ENCODE measurements at regions not wholly inside any gene's neighbourhood (a gene's known extent, or its start where the extent isn't known, plus 50 kb on each side); places are given as distances from the start of the nearest gene placed in this dataset.

DNA sequence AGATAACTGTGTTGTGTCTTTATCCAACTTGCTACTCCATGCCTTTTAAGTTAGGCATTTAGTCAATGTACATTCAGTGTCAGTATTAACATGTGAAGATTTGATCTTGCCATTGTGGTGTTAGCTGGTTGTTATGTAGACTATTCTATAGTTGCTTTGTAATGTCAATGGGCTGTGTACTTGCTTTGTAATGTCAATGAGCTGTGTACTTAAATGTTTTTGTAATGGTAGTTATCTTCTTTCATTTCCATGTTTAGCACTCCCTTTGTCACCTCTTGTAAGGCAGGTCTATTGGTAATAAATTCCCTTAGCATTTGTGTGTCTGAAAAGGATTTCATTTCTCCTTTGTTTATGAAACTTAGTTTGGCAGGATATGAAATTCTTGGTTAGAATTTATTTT lies 53.4 kb downstream of the MC4R start:
- DNase-seq (ENCODE audit: low spot score in 2 of 2) (no peak), ATAC-seq (ENCODE audit: low read depth) (no peak)
- H3K4me1 Mint-ChIP-seq: peaks cover 3% of the 10 kb centered on the region

DNA sequence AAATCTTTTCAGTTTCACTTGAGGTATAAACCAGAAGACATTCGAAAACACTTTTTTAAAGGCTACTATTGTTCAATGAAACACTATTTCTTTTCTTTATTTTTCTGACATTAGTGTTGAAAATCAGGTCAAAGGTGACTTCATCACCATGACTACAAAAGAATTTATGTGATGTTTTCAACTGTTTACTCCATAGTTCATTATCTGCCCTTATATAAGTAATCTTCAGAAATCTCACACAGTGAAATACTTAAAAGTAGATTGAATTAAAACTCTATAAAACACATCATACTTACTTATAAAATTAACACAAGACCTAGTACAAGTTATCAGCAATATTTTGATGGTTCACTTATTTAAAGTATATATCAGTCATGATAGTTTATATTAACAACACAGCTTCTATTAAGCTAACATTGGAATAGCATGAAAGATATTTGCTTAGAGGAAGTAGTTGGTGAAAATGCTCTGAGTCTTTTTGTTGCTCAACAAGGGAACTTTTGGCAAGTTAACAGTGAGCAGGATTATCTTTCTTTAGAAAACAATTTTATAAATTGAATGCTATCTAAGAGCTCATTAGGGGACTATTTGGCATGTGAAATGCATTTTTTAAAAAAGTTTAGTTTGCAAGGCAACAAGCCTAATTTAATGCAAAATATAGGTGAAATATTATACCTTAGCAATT lies 60.8 kb downstream of the MC4R start:
- Mint-ChIP-seq H3K27ac (no peak overlapping the region), H3K36me3 (no peaks in the 10 kb centered on the region), H3K4me3 (no peak overlapping the region), H3K9me3 (peaks cover 4% of the 10 kb centered on the region), H3K4me1 (no peaks in the 10 kb centered on the region), H3K27me3 (no peaks in the 10 kb centered on the region)
- ATAC-seq (ENCODE audit: low read depth) (no peak), DNase-seq (ENCODE audit: low spot score in 2 of 2) (no peak)

More for the DNA sequence above, 53.4 kb downstream of the MC4R start:
- no peak overlapping the region for H3K27ac Mint-ChIP-seq
- peaks cover 1% of the 10 kb centered on the region for H3K27me3 Mint-ChIP-seq
- peaks cover 4% of the 10 kb centered on the region for H3K9me3 Mint-ChIP-seq
- no peak overlapping the region for H3K4me3 Mint-ChIP-seq
- no peaks in the 10 kb centered on the region for H3K36me3 Mint-ChIP-seq

DNA sequence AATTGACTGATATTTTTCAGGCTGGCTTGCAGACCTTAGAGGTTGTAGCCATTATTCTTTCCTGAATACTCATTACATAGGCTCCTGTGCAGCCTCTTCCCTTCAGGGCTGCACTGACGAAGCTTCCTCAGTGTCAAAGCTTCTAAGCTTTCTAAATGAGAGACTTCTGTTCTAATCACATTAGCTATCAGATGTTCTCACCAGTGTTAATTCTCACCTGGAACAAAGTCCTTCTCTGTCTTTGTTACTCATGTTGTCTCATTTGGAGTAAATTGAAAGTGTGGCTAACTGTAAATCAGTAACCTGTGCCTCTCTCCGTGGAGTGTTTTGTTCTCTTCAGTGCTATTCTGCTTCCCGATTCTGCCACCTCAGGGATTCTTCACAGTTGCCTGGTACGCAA lies 76.9 kb downstream of the MC4R start:
- H3K27me3 Mint-ChIP-seq: no peaks in the 10 kb centered on the region
- no peak overlapping the region for H3K27ac Mint-ChIP-seq
- no peaks in the 10 kb centered on the region for H3K36me3 Mint-ChIP-seq
- DNase-seq (ENCODE audit: low spot score in 2 of 2) (no peak), ATAC-seq (ENCODE audit: low read depth) (no peak)
- no peak overlapping the region for H3K4me3 Mint-ChIP-seq
- no peaks in the 10 kb centered on the region for H3K4me1 Mint-ChIP-seq
- H3K9me3 Mint-ChIP-seq: no peaks in the 10 kb centered on the region

DNA sequence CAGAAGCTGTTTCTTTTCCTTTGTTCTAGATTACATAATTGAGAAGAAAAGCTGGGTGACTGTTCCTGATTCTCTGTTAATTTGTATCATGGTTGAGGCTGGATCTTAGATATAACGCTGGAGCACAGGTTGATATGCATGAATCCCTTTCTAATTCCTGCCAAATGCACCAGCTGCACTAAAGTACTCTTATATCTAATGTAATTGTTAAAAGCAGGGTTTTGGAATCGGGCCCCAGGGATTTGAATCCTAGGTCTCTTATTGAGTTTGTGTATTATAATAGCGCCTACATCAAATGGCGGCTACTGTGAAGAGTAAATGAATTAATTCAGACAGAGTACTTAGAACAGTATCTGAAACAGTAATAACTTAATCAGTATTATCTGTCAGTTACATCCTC lies 80.4 kb downstream of the MC4R start:
- no peaks in the 10 kb centered on the region for H3K36me3 Mint-ChIP-seq

DNA sequence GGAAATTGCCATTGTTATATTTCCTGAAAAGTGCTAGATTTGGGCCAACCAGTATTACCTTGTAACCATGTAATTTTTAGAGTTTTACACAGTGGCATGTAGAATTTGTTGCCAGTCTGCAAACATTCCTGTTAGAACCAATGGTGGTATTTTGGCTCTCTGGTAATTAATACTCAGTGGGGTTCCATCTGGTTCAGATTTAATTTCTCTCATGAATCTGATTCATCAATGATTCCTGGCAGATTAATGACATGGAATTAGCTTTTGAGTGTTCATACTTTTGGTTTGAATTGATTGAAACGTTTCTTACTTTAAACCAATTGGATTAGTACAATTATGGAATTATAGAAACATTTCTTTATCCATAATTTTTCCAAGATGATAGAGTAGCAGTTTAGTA lies 93.2 kb downstream of the MC4R start:
- ATAC-seq (ENCODE audit: low read depth): no peak
- no peak for DNase-seq (ENCODE audit: low spot score in 2 of 2)
- Mint-ChIP-seq H3K9me3 (no peaks in the 10 kb centered on the region), H3K36me3 (no peaks in the 10 kb centered on the region), H3K4me3 (no peak overlapping the region), H3K4me1 (no peaks in the 10 kb centered on the region), H3K27ac (no peak overlapping the region), H3K27me3 (no peaks in the 10 kb centered on the region)

More for the DNA sequence above, 80.4 kb downstream of the MC4R start:
- H3K27me3 Mint-ChIP-seq: no peaks in the 10 kb centered on the region
- ATAC-seq (ENCODE audit: low read depth) (no peak), DNase-seq (ENCODE audit: low spot score in 2 of 2) (no peak)
- H3K4me3 Mint-ChIP-seq: no peak overlapping the region
- H3K4me1 Mint-ChIP-seq: no peaks in the 10 kb centered on the region
- no peaks in the 10 kb centered on the region for H3K9me3 Mint-ChIP-seq
- no peak overlapping the region for H3K27ac Mint-ChIP-seq

DNA sequence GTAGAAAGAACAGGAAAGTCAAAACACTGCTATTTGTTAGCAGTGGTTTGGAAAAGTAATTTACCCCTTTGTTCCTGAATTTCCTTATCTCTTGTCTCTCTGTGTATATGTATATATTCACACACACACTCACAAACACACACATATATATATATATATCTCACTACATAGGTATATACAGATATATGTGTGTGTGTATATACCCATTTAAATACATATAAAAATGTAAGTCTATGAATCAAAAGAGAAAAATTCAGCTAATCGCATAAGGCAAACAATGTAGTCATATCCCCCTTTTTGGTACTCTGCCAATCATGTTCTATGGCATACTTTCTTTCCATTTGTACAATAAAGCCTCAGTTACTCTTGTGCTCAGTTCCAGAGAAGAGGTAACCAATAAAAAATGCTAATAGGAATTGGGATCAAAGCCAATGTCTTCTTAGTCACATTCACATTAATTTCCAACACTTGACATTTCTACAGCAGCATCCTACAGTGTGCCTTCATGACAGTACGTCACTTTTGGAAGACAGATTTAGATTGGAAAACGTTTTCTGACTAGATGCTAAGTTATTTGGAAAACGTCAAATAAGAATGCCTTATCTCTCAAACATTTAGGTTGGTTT lies 94.6 kb downstream of the MC4R start:
- Mint-ChIP-seq H3K27ac (no peak overlapping the region), H3K4me1 (no peaks in the 10 kb centered on the region), H3K36me3 (no peaks in the 10 kb centered on the region), H3K4me3 (no peak overlapping the region), H3K27me3 (no peaks in the 10 kb centered on the region), H3K9me3 (peaks cover 1% of the 10 kb centered on the region)
- ATAC-seq (ENCODE audit: low read depth) (no peak), DNase-seq (ENCODE audit: low spot score in 2 of 2) (no peak)

DNA sequence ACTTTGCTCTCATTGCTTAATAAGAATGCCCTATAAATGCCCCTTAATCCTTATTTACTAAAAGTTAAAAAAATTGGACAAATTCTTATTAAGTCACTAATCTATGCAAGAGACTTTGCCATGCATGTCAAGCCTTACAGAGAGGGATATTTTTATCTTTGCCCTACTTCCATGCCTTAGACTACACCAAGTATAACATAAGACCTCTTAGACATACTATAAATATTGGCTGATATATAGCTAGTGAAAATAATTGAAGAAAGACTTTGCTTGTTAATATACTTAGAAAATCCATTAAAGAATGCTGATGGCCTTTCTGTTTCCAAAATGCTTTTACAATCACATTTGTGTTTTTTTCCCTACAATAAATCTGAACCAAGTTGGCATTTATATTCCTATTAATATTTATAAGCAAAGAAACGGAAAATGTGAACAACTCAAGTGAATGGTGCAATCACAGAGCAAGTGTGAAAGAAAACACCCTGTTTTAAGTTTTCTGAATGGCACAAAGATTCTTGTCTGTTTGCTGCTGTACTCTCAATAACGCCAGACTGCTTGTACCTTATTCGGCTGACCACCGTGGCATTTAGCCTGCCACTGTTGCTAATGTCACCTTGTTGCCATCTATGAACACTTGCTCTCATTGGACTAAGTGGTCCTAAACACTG lies 105.0 kb downstream of the MC4R start:
- Mint-ChIP-seq H3K4me3 (no peak overlapping the region), H3K4me1 (no peaks in the 10 kb centered on the region), H3K9me3 (peaks cover 2% of the 10 kb centered on the region), H3K36me3 (no peaks in the 10 kb centered on the region), H3K27me3 (no peaks in the 10 kb centered on the region), H3K27ac (no peak overlapping the region)
- ATAC-seq (ENCODE audit: low read depth): no peak
- no peak for DNase-seq (ENCODE audit: low spot score in 2 of 2)

DNA sequence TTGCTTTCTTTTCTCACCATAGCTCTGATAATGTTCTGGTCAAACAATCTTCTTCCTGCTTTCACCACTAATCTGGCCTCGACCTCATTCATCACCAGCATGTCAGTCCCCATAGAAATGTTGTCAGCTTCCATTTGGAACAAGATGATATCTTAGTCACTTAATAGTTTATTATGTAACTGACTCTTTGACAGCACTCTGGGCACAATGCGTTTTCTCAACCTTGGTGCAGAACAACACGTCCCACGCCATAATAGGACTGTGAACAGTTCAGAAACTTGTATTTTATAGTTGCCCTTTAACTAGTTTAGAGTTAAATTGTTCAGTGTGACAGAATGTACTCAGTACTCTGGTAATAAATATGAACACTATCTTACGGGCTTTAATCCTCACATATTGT lies 106.0 kb downstream of the MC4R start:
- Mint-ChIP-seq H3K27me3 (no peaks in the 10 kb centered on the region), H3K4me1 (no peaks in the 10 kb centered on the region), H3K36me3 (no peaks in the 10 kb centered on the region), H3K27ac (no peak overlapping the region), H3K9me3 (no peaks in the 10 kb centered on the region), H3K4me3 (no peak overlapping the region)
- DNase-seq (ENCODE audit: low spot score in 2 of 2): no peak
- ATAC-seq (ENCODE audit: low read depth): no peak

DNA sequence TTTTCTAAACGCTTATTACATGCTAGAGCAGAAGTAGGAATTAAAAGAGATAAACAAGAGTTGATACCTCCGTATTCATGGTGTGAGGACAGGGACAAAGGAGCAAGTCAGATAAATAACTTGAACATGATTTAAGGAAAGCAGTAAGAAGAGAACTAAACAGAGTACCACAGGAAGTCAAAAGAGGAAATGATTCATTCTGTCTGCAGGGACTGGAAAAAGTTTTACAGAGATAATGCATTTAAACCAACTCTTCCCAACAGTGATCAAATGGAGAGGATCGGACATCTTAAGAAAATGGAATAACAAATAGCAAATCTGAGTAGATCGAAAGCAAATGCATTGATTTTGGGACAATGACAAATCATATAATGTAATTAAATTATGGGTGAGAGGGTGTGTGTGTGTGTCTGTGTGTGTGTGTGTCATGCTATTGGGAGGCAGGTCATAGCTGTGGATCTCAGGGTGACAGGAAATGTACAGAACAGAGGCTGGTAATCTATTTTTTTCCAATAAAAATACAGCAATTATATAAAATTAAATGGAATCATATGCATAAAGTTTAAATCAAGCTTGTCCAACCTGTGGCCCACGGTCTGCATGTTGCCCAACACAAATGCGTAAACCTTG lies 113.4 kb downstream of the MC4R start:
- ATAC-seq (ENCODE audit: low read depth) (no peak), DNase-seq (ENCODE audit: low spot score in 2 of 2) (no peak)
- H3K4me3 Mint-ChIP-seq: no peak overlapping the region

DNA sequence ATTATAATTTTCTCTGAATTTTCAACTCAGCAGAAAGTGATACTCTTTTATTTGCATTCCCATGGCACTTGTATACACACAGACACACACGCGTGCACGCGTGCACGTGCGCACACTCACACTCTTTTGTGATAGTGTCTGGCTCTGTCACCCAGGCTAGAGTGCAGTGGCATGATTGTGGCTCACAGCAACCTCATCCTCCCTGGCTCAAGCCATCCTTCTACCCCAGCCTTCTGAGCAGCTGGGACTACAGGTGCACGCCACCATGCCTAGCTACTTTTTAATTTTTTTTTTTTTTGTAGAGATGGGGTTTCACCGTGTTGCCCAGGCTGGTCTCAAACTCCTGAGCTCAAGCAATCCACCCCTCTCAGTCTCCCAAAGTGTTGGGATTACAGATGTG lies 123.2 kb downstream of the MC4R start:
- H3K4me1 Mint-ChIP-seq: peaks cover 8% of the 10 kb centered on the region
- H3K27me3 Mint-ChIP-seq: peaks cover 3% of the 10 kb centered on the region
- no peaks in the 10 kb centered on the region for H3K36me3 Mint-ChIP-seq
- DNase-seq (ENCODE audit: low spot score in 2 of 2) (no peak), ATAC-seq (ENCODE audit: low read depth) (no peak)
- no peak overlapping the region for H3K27ac Mint-ChIP-seq
- H3K9me3 Mint-ChIP-seq: no peaks in the 10 kb centered on the region
- H3K4me3 Mint-ChIP-seq: no peak overlapping the region

More for the DNA sequence above, 113.4 kb downstream of the MC4R start:
- peaks cover 2% of the 10 kb centered on the region for H3K9me3 Mint-ChIP-seq
- H3K4me1 Mint-ChIP-seq: peaks cover 4% of the 10 kb centered on the region
- no peaks in the 10 kb centered on the region for H3K36me3 Mint-ChIP-seq
- no peak overlapping the region for H3K27ac Mint-ChIP-seq
- H3K27me3 Mint-ChIP-seq: peaks cover 2% of the 10 kb centered on the region

DNA sequence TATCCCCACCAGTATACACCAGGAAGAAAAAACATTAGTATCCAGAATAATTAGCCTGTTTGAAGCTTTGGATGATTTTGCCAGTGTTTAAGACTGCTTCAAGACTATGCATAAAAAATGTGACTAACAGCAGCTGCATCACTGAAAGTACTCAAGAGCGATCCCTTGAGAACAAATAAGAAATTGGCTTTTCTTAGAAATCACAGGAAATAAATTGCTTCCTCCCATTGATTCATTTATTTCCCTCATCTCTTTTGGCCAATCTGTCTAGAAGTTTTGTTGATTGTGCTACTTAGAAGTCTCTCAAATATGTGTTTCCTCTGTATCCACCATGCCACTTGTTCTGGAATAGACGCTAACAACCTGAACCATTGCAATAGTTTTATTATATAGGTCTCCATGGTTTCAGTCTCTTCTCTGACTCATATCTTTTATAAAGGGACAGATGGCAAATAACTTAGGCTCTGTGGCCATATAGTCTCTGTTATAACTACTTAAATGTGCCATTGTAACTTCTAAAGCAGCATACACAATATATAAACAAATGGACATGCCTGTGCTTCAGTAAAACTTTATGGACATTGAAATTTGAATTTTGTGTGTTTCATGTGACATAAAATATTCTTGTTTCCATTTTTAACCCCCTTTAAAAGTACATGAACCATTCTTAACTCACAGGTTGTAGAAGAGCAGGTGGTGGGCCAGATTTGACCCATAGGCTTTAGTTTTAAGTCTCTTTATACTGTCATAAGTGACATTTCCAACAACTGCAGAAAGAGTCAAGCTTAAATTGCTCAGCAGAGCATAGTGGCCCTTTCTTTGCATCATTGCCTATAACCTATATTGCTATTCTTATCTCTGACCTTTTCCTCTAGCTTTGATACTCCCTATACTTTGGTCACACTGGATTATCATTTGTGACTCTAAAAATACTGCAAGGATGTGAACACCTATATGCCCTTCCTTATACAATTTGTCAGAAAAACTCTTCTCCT lies 123.9 kb downstream of the MC4R start:
- Mint-ChIP-seq H3K36me3 (no peaks in the 10 kb centered on the region), H3K27ac (no peak overlapping the region), H3K4me1 (peaks cover 8% of the 10 kb centered on the region), H3K27me3 (peaks cover 3% of the 10 kb centered on the region), H3K9me3 (no peaks in the 10 kb centered on the region), H3K4me3 (no peak overlapping the region)
- DNase-seq (ENCODE audit: low spot score in 2 of 2): no peak
- ATAC-seq (ENCODE audit: low read depth): no peak

DNA sequence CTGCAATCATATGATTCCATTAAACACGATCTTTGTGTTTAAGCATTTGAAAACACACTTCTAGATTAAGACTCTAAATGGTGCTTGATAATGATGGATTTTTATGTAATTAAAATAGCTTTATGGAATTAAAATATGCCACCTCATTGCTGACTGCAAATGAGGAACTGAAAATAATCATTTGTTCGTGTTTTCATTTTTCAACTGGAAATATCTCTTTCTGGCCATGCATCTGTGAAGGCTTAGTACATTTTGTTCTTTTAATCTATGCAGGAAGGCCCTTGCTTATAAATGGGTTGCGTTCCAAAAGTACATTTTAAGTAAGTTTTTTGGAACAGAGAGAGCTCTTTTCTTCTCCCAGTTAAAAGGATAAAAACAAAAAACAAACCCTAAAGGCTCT lies 125.5 kb downstream of the MC4R start:
- DNase-seq (ENCODE audit: low spot score in 2 of 2) (no peak), ATAC-seq (ENCODE audit: low read depth) (no peak)
- Mint-ChIP-seq H3K9me3 (no peaks in the 10 kb centered on the region), H3K27ac (no peak overlapping the region), H3K4me1 (peaks cover 8% of the 10 kb centered on the region), H3K36me3 (no peaks in the 10 kb centered on the region), H3K4me3 (no peak overlapping the region), H3K27me3 (peaks cover 3% of the 10 kb centered on the region)

DNA sequence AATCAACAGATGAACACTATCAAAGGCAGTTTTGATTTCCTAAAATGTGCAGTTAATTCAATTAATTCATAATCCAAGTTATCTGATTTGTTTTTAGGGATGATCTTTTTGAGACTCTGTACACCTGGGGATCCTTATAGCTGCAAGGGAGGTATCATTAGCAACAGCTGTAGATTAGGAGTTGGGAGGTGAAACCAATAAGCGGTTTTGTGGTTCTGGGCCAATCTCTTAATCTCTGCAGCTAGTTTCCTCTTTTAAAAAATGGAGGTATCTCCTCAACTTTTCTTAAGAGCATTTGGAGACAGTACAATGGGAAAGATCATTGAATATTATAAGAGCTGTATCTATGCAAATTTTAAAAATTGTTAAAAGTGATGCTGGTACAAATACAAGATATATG lies 126.0 kb downstream of the MC4R start:
- peaks cover 3% of the 10 kb centered on the region for H3K27me3 Mint-ChIP-seq
- DNase-seq (ENCODE audit: low spot score in 2 of 2) (no peak), ATAC-seq (ENCODE audit: low read depth) (no peak)
- H3K9me3 Mint-ChIP-seq: no peaks in the 10 kb centered on the region
- H3K27ac Mint-ChIP-seq: no peak overlapping the region
- H3K36me3 Mint-ChIP-seq: no peaks in the 10 kb centered on the region
- no peak overlapping the region for H3K4me3 Mint-ChIP-seq
- H3K4me1 Mint-ChIP-seq: peaks cover 8% of the 10 kb centered on the region

Data from memory B cell (primary cell).